ENCODE measurements at regions not wholly inside any gene's neighbourhood (a gene's known extent, or its start where the extent isn't known, plus 50 kb on each side); places are given as distances from the start of the nearest gene placed in this dataset.
"Not testable (repeated sequence)": the region's sequence is repeated elsewhere in the genome, so short reads cannot be mapped to it uniquely, and the experiment has no call there.

GRCh38 chrX:63142588-63142987, 208.5 kb downstream of the SPIN4 start:
- H2BK5ac ChIP-seq (ENCODE audit: low read depth, low read length, poor library complexity, severe bottlenecking); H3K9ac ChIP-seq (ENCODE audit: low read length); DNase-seq; H3K9me3 ChIP-seq (ENCODE audit: control insufficient read depth, low read length); H3K79me1 ChIP-seq (replicated peaks; ENCODE audit: low read length, poor library complexity, severe bottlenecking); H4K8ac ChIP-seq (ENCODE audit: low read length); H3K18ac ChIP-seq (ENCODE audit: low read depth in 1 of 2, low read length in 2 of 2); H3K27me3 ChIP-seq (ENCODE audit: control insufficient read depth in 1 of 2, insufficient read depth in 1 of 2, low read length in 2 of 2); H3K4ac ChIP-seq (ENCODE audit: low read depth in 1 of 2, low read length in 2 of 2); H4K91ac ChIP-seq (ENCODE audit: low read length); H2BK12ac ChIP-seq (ENCODE audit: low read length in 2 of 2); H2AFZ ChIP-seq (ENCODE audit: low read depth, low read length); H3K4me2 ChIP-seq (ENCODE audit: low read length, poor library complexity, severe bottlenecking); H2BK15ac ChIP-seq (ENCODE audit: low read depth, poor library complexity, severe bottlenecking); H3K23ac ChIP-seq (ENCODE audit: low read length in 2 of 2); H3K36me3 ChIP-seq (ENCODE audit: control insufficient read depth in 1 of 2, insufficient read depth in 2 of 2, low read depth in 1 of 2, low read length in 2 of 2); H2AK5ac ChIP-seq (ENCODE audit: low read length, severe bottlenecking); H3K27ac ChIP-seq (ENCODE audit: low read length, poor library complexity, severe bottlenecking); H2BK120ac ChIP-seq (ENCODE audit: low read depth, low read length); H3K4me3 ChIP-seq (ENCODE audit: insufficient read depth in 1 of 2, low read depth in 1 of 2, low read length in 2 of 2); H3K4me1 ChIP-seq (ENCODE audit: control insufficient read depth, insufficient read depth, low read depth, low read length); H3K14ac ChIP-seq (ENCODE audit: low read length in 2 of 2): not testable (repeated sequence)
- WGBS: no CpG with 5 or more reads among the region's 2 CpGs

GRCh38 chrX:63135859-63136258, 215.3 kb downstream of the SPIN4 start:
- not testable (repeated sequence) for H3K9me3 ChIP-seq (ENCODE audit: control insufficient read depth, low read length); H3K4ac ChIP-seq (ENCODE audit: low read depth in 1 of 2, low read length in 2 of 2); H3K27ac ChIP-seq (ENCODE audit: low read length, poor library complexity, severe bottlenecking); H3K27me3 ChIP-seq (ENCODE audit: control insufficient read depth in 1 of 2, insufficient read depth in 1 of 2, low read length in 2 of 2); H4K8ac ChIP-seq (ENCODE audit: low read length); H3K18ac ChIP-seq (ENCODE audit: low read depth in 1 of 2, low read length in 2 of 2); H2BK120ac ChIP-seq (ENCODE audit: low read depth, low read length); H4K91ac ChIP-seq (ENCODE audit: low read length); H2BK12ac ChIP-seq (ENCODE audit: low read length in 2 of 2); H2AK5ac ChIP-seq (ENCODE audit: low read length, severe bottlenecking); H3K14ac ChIP-seq (ENCODE audit: low read length in 2 of 2); H3K9ac ChIP-seq (ENCODE audit: low read length); H3K4me2 ChIP-seq (ENCODE audit: low read length, poor library complexity, severe bottlenecking); H3K79me1 ChIP-seq (replicated peaks; ENCODE audit: low read length, poor library complexity, severe bottlenecking); H3K4me1 ChIP-seq (ENCODE audit: control insufficient read depth, insufficient read depth, low read depth, low read length); H2BK15ac ChIP-seq (ENCODE audit: low read depth, poor library complexity, severe bottlenecking); H2BK5ac ChIP-seq (ENCODE audit: low read depth, low read length, poor library complexity, severe bottlenecking); H3K36me3 ChIP-seq (ENCODE audit: control insufficient read depth in 1 of 2, insufficient read depth in 2 of 2, low read depth in 1 of 2, low read length in 2 of 2); H2AFZ ChIP-seq (ENCODE audit: low read depth, low read length); H3K23ac ChIP-seq (ENCODE audit: low read length in 2 of 2); DNase-seq; H3K4me3 ChIP-seq (ENCODE audit: insufficient read depth in 1 of 2, low read depth in 1 of 2, low read length in 2 of 2)
- no CpG with 5 or more reads among the region's 2 CpGs for WGBS

- Histone ChIP-seq H3K79me1 (replicated peaks; ENCODE audit: low read length, poor library complexity, severe bottlenecking) (no peaks in the 10 kb centered on the region), H3K4me2 (ENCODE audit: low read length, poor library complexity, severe bottlenecking) (no peak overlapping the region), H2BK120ac (ENCODE audit: low read depth, low read length) (no peak overlapping the region), H3K4me3 (ENCODE audit: insufficient read depth in 1 of 2, low read depth in 1 of 2, low read length in 2 of 2) (no peak overlapping the region), H3K9ac (ENCODE audit: low read length) (no peak overlapping the region), H3K14ac (ENCODE audit: low read length in 2 of 2) (no peak overlapping the region), H2BK12ac (ENCODE audit: low read length in 2 of 2) (no peak overlapping the region), H3K9me3 (ENCODE audit: control insufficient read depth, low read length) (peaks cover under 1% of the 10 kb centered on the region), H4K91ac (ENCODE audit: low read length) (no peak overlapping the region), H3K4ac (ENCODE audit: low read depth in 1 of 2, low read length in 2 of 2) (no peak overlapping the region), H3K27ac (ENCODE audit: low read length, poor library complexity, severe bottlenecking) (no peak overlapping the region), H3K4me1 (ENCODE audit: control insufficient read depth, insufficient read depth, low read depth, low read length) (no peaks in the 10 kb centered on the region), H2BK15ac (ENCODE audit: low read depth, poor library complexity, severe bottlenecking) (no peak overlapping the region), H4K8ac (ENCODE audit: low read length) (no peak overlapping the region), H2AFZ (ENCODE audit: low read depth, low read length) (no peak overlapping the region), H2AK5ac (ENCODE audit: low read length, severe bottlenecking) (no peak overlapping the region), H3K27me3 (ENCODE audit: control insufficient read depth in 1 of 2, insufficient read depth in 1 of 2, low read length in 2 of 2) (no peaks in the 10 kb centered on the region), H2BK5ac (ENCODE audit: low read depth, low read length, poor library complexity, severe bottlenecking) (no peak overlapping the region), H3K18ac (ENCODE audit: low read depth in 1 of 2, low read length in 2 of 2) (no peak overlapping the region), H3K36me3 (ENCODE audit: control insufficient read depth in 1 of 2, insufficient read depth in 2 of 2, low read depth in 1 of 2, low read length in 2 of 2) (no peaks in the 10 kb centered on the region), H3K23ac (ENCODE audit: low read length in 2 of 2) (no peak overlapping the region)
- 26% methylated on average over 2 of the region's 2 CpGs for WGBS
- DNase-seq: no peak
Measured at GRCh38 chrX:63128509-63128908, 222.6 kb downstream of the SPIN4 start.

GRCh38 chrX:63115196-63115595, 235.9 kb downstream of the SPIN4 start:
- Histone ChIP-seq H3K79me1 (replicated peaks; ENCODE audit: low read length, poor library complexity, severe bottlenecking) (no peaks in the 10 kb centered on the region), H3K4me2 (ENCODE audit: low read length, poor library complexity, severe bottlenecking) (no peak overlapping the region), H4K8ac (ENCODE audit: low read length) (no peak overlapping the region), H2AFZ (ENCODE audit: low read depth, low read length) (no peak overlapping the region), H3K14ac (ENCODE audit: low read length in 2 of 2) (no peak overlapping the region), H3K23ac (ENCODE audit: low read length in 2 of 2) (no peak overlapping the region), H3K9ac (ENCODE audit: low read length) (no peak overlapping the region), H2BK15ac (ENCODE audit: low read depth, poor library complexity, severe bottlenecking) (no peak overlapping the region), H3K4me3 (ENCODE audit: insufficient read depth in 1 of 2, low read depth in 1 of 2, low read length in 2 of 2) (no peak overlapping the region), H3K4me1 (ENCODE audit: control insufficient read depth, insufficient read depth, low read depth, low read length) (no peaks in the 10 kb centered on the region), H2BK5ac (ENCODE audit: low read depth, low read length, poor library complexity, severe bottlenecking) (no peak overlapping the region), H3K36me3 (ENCODE audit: control insufficient read depth in 1 of 2, insufficient read depth in 2 of 2, low read depth in 1 of 2, low read length in 2 of 2) (no peaks in the 10 kb centered on the region), H2BK120ac (ENCODE audit: low read depth, low read length) (no peak overlapping the region), H3K27me3 (ENCODE audit: control insufficient read depth in 1 of 2, insufficient read depth in 1 of 2, low read length in 2 of 2) (no peaks in the 10 kb centered on the region), H4K91ac (ENCODE audit: low read length) (no peak overlapping the region), H3K9me3 (ENCODE audit: control insufficient read depth, low read length) (no peaks in the 10 kb centered on the region), H3K27ac (ENCODE audit: low read length, poor library complexity, severe bottlenecking) (no peak overlapping the region), H2AK5ac (ENCODE audit: low read length, severe bottlenecking) (no peak overlapping the region), H3K18ac (ENCODE audit: low read depth in 1 of 2, low read length in 2 of 2) (no peak overlapping the region), H3K4ac (ENCODE audit: low read depth in 1 of 2, low read length in 2 of 2) (no peak overlapping the region), H2BK12ac (ENCODE audit: low read length in 2 of 2) (no peak overlapping the region)
- WGBS: no CpG with 5 or more reads among the region's 1 CpG
- DNase-seq: no peak

Measured in mesenchymal stem cell (in vitro differentiated cells and primary cell).